WERI-Rb-1 (cell line): ENCODE measurements at regions not wholly inside any gene's neighbourhood (a gene's known extent, or its start where the extent isn't known, plus 50 kb on each side); places are given as distances from the start of the nearest gene placed in this dataset.

Source experiments
- DNase-seq: peaks from one replicate; pipeline ENCODE4 v3.0.0-alpha.2; 2020
- H3K27ac ChIP-seq: fragments of 250-450 bp; sonication (Bioruptor Pico); 2 replicates; pipeline ENCODE4 v1.5.1; 2020; ENCODE audit warnings: mild to moderate bottlenecking, moderate library complexity
- H3K27me3 ChIP-seq: fragments of 250-450 bp; sonication (Bioruptor Pico); 2 replicates; pipeline ENCODE4 v1.5.1; 2021; ENCODE audit warnings: mild to moderate bottlenecking, low read depth, moderate library complexity; ENCODE audit not compliant: insufficient read depth, severe bottlenecking
- H3K36me3 ChIP-seq: fragments of 250-450 bp; sonication (Bioruptor Pico); 2 replicates; pipeline ENCODE4 v1.5.1; 2020; ENCODE audit warnings: mild to moderate bottlenecking, moderate library complexity
- H3K4me3 ChIP-seq: 2 replicates; pipeline ENCODE4 v1.5.1; 2011; ENCODE audit warnings: low read depth, mild to moderate bottlenecking, control low read depth, low read length
- H3K9me3 ChIP-seq: fragments of 250-450 bp; sonication (Bioruptor Pico); 2 replicates; pipeline ENCODE4 v1.5.1; 2021; ENCODE audit warnings: mild to moderate bottlenecking, moderate library complexity; ENCODE audit not compliant: severe bottlenecking
- TF ChIP-seq, protein P1 (sequence below): IDR thresholded peaks from 2 replicates; pipeline ENCODE4 v1.5.1; 2011; ENCODE audit warnings: low read depth, mild to moderate bottlenecking, control low read depth, inconsistent platforms, low read length

DNA sequence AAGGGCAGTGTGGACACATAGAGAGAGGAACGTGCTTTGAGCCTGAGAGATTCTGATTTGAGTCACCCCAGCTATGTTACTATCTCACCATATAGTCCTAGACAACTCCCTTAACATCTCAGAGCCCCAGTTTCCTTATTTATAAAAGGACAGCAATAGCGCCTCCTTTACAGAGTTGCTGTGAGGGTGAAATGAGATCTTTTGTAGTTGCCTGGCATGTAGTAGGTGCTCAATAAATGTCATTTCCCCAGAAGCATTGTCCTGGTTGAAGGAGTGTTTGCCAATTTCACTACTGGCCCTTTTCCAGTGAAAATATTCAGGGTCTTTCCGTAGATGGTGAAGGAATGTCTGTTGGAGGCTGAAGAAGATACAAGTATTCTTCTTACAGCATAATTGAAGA lies 51.3 kb upstream of the FAM180A start:
- Histone ChIP-seq H3K27ac (no peak overlapping the region), H3K9me3 (no peaks in the 10 kb centered on the region), H3K4me3 (no peak overlapping the region), H3K36me3 (no peaks in the 10 kb centered on the region), H3K27me3 (no peaks in the 10 kb centered on the region)
- no peak for DNase-seq
- TF ChIP-seq, protein P1, sequence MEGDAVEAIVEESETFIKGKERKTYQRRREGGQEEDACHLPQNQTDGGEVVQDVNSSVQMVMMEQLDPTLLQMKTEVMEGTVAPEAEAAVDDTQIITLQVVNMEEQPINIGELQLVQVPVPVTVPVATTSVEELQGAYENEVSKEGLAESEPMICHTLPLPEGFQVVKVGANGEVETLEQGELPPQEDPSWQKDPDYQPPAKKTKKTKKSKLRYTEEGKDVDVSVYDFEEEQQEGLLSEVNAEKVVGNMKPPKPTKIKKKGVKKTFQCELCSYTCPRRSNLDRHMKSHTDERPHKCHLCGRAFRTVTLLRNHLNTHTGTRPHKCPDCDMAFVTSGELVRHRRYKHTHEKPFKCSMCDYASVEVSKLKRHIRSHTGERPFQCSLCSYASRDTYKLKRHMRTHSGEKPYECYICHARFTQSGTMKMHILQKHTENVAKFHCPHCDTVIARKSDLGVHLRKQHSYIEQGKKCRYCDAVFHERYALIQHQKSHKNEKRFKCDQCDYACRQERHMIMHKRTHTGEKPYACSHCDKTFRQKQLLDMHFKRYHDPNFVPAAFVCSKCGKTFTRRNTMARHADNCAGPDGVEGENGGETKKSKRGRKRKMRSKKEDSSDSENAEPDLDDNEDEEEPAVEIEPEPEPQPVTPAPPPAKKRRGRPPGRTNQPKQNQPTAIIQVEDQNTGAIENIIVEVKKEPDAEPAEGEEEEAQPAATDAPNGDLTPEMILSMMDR, result no peak
